Loucy (cell line): ENCODE measurements at regions not wholly inside any gene's neighbourhood (a gene's known extent, or its start where the extent isn't known, plus 50 kb on each side); places are given as distances from the start of the nearest gene placed in this dataset.

ENCODE experiments used
- EZH2phosphoT487 ChIP-seq: fragments of 200-600 bp; IDR thresholded peaks from 2 replicates; pipeline ENCODE4 v1.6.1; 2018; ENCODE audit warnings: antibody characterized with exemption, mild to moderate bottlenecking, moderate library complexity, borderline replicate concordance
- TF ChIP-seq, protein P1 (sequence below): fragments of 200-600 bp; sonication (generic); conservative IDR thresholded peaks from 2 replicates; pipeline ENCODE4 v1.5.1; 2014; ENCODE audit warnings: mild to moderate bottlenecking, antibody characterized with exemption, low read length

GRCh38 chr14:25942090-25942489 lies 655.7 kb downstream of the NOVA1 start:
- TF ChIP-seq, protein P1, sequence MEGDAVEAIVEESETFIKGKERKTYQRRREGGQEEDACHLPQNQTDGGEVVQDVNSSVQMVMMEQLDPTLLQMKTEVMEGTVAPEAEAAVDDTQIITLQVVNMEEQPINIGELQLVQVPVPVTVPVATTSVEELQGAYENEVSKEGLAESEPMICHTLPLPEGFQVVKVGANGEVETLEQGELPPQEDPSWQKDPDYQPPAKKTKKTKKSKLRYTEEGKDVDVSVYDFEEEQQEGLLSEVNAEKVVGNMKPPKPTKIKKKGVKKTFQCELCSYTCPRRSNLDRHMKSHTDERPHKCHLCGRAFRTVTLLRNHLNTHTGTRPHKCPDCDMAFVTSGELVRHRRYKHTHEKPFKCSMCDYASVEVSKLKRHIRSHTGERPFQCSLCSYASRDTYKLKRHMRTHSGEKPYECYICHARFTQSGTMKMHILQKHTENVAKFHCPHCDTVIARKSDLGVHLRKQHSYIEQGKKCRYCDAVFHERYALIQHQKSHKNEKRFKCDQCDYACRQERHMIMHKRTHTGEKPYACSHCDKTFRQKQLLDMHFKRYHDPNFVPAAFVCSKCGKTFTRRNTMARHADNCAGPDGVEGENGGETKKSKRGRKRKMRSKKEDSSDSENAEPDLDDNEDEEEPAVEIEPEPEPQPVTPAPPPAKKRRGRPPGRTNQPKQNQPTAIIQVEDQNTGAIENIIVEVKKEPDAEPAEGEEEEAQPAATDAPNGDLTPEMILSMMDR: no peak
- TF ChIP-seq EZH2phosphoT487: no peak
